DOHH2 (cell line): ENCODE measurements at regions not wholly inside any gene's neighbourhood (a gene's known extent, or its start where the extent isn't known, plus 50 kb on each side); places are given as distances from the start of the nearest gene placed in this dataset.

Experiments
- CTCF ChIP-seq: fragments of 200-600 bp; sonication (generic); IDR thresholded peaks from one replicate; pipeline ENCODE4 v1.5.1; 2014; ENCODE audit warnings: antibody characterized with exemption, mild to moderate bottlenecking, low read depth, low read length; ENCODE audit not compliant: poor library complexity, severe bottlenecking
- EZH2phosphoT487 ChIP-seq: fragments of 200-600 bp; sonication (generic); IDR thresholded peaks from 2 replicates; pipeline ENCODE4 v1.6.1; 2017; ENCODE audit warnings: borderline replicate concordance, mild to moderate bottlenecking, antibody characterized with exemption, low read length, moderate library complexity, mixed read lengths

- TF ChIP-seq EZH2phosphoT487 (no peak), CTCF (no peak)
These were observed 445.3 kb downstream of the RWDD3 start for GRCh38 chr1:95679262-95679661.
